PC-3 (cell line): ENCODE measurements at regions not wholly inside any gene's neighbourhood (a gene's known extent, or its start where the extent isn't known, plus 50 kb on each side); places are given as distances from the start of the nearest gene placed in this dataset.

ENCODE experiments used
- CTCF ChIP-seq: fragments of 300-600 bp; sonication (generic); conservative IDR thresholded peaks from 2 replicates; pipeline ENCODE4 v1.5.1; 2017; ENCODE audit warnings: antibody characterized with exemption, low read depth, mild to moderate bottlenecking, low read length
- EZH2 ChIP-seq: fragments of 300-600 bp; sonication (generic); IDR thresholded peaks from one replicate; pipeline ENCODE4 v1.6.1; 2017; ENCODE audit warnings: antibody characterized with exemption, mild to moderate bottlenecking, low read length; ENCODE audit not compliant: unreplicated experiment

- TF ChIP-seq CTCF (no peak), EZH2 (no peak)
Measured at GRCh38 chr13:66224663-66225062, 1005.5 kb downstream of the PCDH9 start.
